HFF-Myc (cell line): ENCODE measurements at regions not wholly inside any gene's neighbourhood (a gene's known extent, or its start where the extent isn't known, plus 50 kb on each side); places are given as distances from the start of the nearest gene placed in this dataset.

ENCODE experiments used
- DNase-seq: peaks from one replicate; pipeline ENCODE4 v3.0.0-alpha.2; 2011; ENCODE audit warnings: low read depth; ENCODE audit errors: extremely low read depth
- H3K4me3 ChIP-seq: replicated peaks from 2 replicates; pipeline ENCODE4 v1.5.1; 2011; ENCODE audit warnings: low read depth, mild to moderate bottlenecking, control low read depth, low read length
- TF ChIP-seq, protein P1 (sequence below): IDR thresholded peaks from 2 replicates; pipeline ENCODE4 v1.5.1; 2012; ENCODE audit warnings: mild to moderate bottlenecking, low read depth, low read length, control low read depth; ENCODE audit errors: missing control alignments

DNA sequence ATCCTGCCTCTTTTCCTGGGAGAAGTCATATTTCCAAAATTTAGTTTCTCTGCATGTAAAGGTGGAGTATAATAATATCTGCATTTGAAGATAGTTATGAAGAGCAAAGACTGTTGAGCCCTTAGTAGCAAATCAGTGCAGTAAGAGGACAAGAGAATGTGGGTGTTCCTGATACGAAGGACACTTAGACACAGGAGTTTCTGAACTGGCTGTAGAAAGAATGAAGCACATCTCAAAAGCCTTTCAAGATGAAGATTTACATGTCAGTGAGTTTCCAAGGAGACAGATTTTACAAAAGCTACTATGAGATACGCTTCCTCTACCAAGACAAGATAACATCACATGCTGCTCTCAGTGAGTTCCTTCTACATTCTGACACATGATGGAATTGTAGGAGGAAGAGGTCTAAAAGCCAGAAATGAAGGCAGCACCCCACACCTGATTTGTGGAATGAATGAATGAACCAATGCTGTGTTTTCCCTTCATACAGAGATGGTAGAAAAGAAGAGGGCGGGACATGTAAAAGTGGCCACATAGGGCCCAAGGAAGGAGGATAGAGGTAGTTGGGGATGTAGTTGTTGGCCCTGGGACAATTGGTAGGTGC lies 173.6 kb upstream of the PDE1C start:
- no peak for DNase-seq
- no peak overlapping the region for H3K4me3 ChIP-seq
- TF ChIP-seq, protein P1, sequence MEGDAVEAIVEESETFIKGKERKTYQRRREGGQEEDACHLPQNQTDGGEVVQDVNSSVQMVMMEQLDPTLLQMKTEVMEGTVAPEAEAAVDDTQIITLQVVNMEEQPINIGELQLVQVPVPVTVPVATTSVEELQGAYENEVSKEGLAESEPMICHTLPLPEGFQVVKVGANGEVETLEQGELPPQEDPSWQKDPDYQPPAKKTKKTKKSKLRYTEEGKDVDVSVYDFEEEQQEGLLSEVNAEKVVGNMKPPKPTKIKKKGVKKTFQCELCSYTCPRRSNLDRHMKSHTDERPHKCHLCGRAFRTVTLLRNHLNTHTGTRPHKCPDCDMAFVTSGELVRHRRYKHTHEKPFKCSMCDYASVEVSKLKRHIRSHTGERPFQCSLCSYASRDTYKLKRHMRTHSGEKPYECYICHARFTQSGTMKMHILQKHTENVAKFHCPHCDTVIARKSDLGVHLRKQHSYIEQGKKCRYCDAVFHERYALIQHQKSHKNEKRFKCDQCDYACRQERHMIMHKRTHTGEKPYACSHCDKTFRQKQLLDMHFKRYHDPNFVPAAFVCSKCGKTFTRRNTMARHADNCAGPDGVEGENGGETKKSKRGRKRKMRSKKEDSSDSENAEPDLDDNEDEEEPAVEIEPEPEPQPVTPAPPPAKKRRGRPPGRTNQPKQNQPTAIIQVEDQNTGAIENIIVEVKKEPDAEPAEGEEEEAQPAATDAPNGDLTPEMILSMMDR, result no peak

- TF ChIP-seq, protein P1, result no peak
- H3K4me3 ChIP-seq, result no peak overlapping the region
- no peak for DNase-seq
These were observed 172.2 kb upstream of the PDE1C start for GRCh38 chr7:32242436-32242835.

DNA sequence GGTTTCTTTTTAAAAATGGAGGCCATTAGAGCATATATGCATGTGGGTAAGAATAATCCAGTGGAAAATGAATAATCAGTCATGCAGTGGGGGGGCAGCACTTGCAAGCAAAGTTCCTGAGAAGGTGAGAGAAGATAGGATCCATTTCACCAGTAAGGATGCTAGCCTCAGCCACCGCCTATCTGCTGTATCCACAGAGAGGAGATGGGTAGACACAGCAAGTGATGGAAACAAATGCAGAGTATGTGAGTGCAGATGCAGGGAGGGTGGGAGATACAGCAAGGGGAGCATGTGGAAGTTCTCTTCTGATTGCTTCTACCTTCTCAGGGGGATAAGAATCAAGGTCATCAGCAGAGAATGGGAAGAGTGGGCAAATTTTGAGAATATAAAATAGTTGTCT lies 171.4 kb upstream of the PDE1C start:
- TF ChIP-seq, protein P1, result no peak
- no peak for DNase-seq
- no peak overlapping the region for H3K4me3 ChIP-seq

DNA sequence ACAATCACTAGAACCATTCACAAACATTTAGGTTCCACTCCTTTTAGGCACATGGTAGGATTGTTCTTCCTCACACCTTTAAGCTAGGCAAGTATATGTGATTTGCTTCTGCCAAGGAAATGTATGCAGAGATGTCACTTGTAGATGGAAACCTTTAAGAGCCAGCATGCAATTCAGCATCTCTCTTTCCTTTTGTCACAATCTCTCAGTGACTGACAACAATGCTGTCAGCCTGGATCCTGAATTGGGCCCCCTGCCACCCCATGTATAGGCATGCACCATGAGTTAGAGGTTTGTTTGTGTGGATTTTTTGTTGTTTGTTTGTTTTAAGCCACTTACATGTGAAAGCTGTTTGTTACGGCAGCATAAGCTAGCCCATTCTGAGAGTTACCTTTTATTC lies 169.6 kb upstream of the PDE1C start:
- H3K4me3 ChIP-seq, result no peak overlapping the region
- DNase-seq, result no peak
- TF ChIP-seq, protein P1, result no peak

DNA sequence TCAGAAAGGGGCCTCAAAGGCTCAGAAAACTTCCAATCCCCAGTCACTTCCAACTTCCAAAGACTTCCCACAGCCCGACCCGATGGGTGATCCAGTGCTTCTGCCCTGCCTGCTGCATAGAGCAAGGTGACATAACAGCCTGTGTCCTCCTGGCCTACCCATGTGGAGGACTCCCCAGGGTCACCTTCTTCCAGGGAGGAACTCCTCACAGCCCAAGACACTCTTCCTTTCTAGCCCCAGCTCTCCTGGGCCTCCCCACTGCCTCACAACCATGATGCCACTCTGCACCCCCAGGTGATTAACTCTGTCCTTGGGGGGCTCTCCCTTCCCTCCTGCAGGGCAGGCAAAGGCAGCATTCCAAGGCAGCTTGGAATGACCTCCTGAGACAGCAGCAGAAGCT lies 158.4 kb upstream of the PDE1C start:
- no peak for DNase-seq
- TF ChIP-seq, protein P1, result no peak
- no peak overlapping the region for H3K4me3 ChIP-seq

GRCh38 chr7:32227746-32228145 lies 157.5 kb upstream of the PDE1C start:
- no peak overlapping the region for H3K4me3 ChIP-seq
- DNase-seq, result no peak
- TF ChIP-seq, protein P1, result no peak

GRCh38 chr7:32224276-32224675 lies 154.1 kb upstream of the PDE1C start:
- DNase-seq, result no peak
- TF ChIP-seq, protein P1, result no peak
- no peak overlapping the region for H3K4me3 ChIP-seq
